HG02938 (cell line): ENCODE measurements at regions not wholly inside any gene's neighbourhood (a gene's known extent, or its start where the extent isn't known, plus 50 kb on each side); places are given as distances from the start of the nearest gene placed in this dataset.
"Not testable (repeated sequence)": the region's sequence is repeated elsewhere in the genome, so short reads cannot be mapped to it uniquely, and the experiment has no call there.

Experiments
- ATAC-seq: cut with Tn5 transposase; IDR thresholded peaks from one replicate; pipeline ENCODE4 v1.9.1; 2021; ENCODE audit warnings: mild to moderate bottlenecking, moderate library complexity; ENCODE audit not compliant: unreplicated experiment

GRCh38 chr15:58355382-58355971 is 76.3 kb upstream of the LIPC start:
- no peak for ATAC-seq

DNA sequence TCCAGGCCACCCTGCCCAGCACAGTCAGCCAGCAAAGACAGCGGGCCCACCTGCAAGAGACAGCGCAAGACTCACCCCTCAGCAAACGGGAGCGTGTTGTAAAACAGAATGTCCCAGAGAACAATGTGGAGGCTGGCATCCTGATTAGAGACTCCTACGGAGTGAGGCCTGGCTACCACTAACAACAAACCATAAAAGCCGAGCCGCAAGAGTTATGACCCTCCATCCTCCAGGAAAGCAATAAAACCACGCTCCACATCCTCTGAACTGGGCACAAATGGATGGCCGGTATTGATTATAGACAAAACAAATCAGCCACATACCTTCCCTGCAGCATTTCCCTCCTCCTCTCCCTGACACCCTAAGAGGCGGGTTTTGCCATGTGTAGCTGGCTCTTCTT is 75.8 kb upstream of the LIPC start:
- ATAC-seq, result no peak

DNA sequence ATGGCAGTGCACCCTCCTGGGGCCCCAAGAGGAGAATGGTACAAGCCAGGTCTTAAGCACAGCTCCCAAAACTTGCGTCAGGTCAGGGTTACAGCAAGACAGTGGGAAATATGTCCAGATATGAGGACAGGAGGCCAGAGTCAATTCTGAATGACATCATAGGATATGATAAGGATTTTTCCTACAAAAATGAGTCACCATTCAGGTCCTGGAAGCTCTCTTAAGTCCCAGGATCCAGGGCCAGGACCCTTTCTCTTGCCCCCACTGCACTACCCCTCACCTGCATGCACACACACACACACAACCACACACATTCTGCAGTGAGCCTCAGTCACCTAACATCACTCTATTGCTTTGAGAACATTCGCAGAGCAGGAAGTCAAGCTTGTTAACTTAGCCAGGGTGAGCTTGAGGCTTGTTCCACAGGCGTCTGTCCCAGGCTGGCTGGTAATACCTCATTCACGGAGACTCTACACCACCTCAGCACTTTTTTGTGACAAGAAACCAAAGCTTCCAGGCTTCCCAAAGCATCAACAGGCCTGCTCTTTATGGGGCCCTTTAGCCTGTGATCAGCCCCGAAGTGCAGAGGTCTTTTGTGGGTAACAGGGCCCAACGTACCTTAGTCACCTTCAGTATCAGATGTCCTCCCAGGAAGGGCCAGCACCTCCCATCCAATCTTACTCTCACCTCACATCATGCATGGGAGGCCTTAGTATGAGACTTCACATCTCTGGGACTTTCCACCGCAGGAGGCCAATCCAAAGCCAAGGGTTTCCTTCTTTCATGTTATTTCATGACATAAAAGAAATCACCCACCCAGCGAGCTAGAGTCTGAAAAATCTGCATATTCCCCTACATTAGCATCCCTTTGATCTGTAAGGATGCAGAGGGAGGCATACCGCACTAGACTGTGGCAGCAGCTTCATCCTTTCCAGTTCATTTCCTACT is 74.0 kb upstream of the LIPC start:
- no peak for ATAC-seq

- no peak for ATAC-seq
Observed at GRCh38 chr15:58360421-58361090, 71.2 kb upstream of the LIPC start.

DNA sequence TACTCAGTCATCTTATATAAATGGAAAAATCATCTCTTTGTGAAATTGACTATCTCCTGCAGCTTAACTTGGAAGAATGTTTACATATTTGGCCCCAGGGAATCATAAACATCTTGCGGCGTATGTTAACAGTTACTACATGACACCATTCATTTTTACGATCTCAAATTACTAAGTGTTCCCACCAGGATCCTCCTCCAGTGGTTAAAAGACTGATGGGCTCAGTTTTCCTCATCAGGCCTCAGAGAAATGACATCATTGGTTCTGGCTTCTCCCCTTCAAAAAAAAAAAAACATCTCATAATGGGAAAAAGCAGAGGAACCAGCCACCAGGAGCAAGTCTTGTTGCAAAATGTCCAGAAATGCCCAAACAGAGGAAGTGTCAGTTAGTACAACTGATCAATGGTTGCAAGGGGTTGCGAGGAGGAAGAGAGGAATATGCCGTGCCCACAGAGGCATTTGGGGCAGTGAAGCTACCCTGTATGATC is 70.5 kb upstream of the LIPC start:
- ATAC-seq, result no peak

DNA sequence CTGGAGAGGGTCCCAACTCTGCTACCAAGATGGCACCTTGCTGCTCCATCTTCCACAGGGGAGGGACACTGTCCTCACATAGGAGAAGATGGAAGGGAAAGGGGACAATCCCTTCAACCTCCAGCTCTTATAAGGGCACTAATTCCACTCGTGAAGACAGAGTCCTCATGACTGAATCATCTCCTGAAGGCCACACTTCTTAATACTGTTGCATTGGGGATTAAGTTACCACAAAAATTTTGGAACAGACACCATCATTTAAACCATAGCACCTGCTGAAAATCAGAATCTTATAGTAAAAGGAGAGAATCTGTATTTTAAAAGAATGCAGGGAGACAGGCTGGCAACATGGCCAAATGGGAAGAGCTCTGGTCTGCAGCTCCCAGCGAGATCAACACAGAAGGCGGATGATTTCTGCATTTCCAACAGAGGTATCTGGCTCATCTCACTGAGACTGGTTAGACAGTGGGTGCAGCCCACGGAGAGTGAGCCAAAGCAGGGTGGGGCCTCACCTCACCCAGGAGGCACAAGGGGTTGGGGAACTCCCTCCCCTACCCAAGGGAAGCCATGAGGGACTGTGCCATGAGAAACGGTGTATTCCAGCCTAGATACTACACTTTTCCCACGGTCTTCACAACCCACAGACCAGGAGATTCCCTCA is 69.4 kb upstream of the LIPC start:
- ATAC-seq, result no peak

- ATAC-seq, result not testable (repeated sequence)
Observed at GRCh38 chr15:58363118-58363517, 68.7 kb upstream of the LIPC start.

- not testable (repeated sequence) for ATAC-seq
Observed at GRCh38 chr15:58363673-58364072, 68.1 kb upstream of the LIPC start.

GRCh38 chr15:58365098-58365497 is 66.7 kb upstream of the LIPC start:
- not testable (repeated sequence) for ATAC-seq

GRCh38 chr15:58369261-58369701 is 62.5 kb upstream of the LIPC start:
- no peak for ATAC-seq

- ATAC-seq, result no peak
Observed at GRCh38 chr15:58369956-58370355, 61.8 kb upstream of the LIPC start.

DNA sequence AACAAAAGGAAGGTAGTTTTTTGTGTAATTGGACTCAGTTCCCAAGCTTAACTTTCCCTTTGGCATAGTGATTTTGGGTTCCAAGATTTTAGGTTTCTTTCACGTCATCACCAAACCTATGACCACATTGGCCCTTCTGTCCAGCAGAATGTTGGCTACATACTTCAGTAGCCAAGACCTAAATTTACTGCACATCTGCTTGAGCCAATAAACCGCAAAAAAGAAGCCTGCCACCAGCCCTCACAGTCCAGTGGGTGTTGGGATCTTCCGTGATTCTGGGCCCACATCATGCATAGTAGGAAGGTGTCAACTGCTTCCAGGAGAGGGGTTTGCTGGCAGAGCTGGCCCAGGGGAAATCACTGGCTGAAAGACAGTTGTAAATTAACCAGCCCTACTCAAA is 57.6 kb upstream of the LIPC start:
- ATAC-seq, result no peak

DNA sequence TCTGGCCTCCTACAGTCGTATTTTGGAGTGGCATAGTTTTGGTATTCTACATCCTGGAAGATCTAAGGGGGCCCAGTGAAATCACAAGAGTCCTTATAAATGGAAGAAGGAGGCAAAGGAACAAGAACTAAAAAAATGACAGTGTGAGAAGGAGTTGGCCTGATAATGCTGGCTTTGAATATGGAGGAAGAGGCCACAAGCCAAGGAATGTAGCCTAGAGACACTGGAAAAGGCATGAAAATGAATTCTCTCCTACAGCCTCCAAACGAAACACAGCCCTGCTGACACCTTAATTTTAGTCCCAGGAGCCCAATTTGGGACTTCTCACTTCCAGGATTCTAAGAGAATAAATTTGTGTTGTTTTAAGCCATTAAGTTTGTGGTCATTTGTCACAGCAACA is 54.6 kb upstream of the LIPC start:
- no peak for ATAC-seq

DNA sequence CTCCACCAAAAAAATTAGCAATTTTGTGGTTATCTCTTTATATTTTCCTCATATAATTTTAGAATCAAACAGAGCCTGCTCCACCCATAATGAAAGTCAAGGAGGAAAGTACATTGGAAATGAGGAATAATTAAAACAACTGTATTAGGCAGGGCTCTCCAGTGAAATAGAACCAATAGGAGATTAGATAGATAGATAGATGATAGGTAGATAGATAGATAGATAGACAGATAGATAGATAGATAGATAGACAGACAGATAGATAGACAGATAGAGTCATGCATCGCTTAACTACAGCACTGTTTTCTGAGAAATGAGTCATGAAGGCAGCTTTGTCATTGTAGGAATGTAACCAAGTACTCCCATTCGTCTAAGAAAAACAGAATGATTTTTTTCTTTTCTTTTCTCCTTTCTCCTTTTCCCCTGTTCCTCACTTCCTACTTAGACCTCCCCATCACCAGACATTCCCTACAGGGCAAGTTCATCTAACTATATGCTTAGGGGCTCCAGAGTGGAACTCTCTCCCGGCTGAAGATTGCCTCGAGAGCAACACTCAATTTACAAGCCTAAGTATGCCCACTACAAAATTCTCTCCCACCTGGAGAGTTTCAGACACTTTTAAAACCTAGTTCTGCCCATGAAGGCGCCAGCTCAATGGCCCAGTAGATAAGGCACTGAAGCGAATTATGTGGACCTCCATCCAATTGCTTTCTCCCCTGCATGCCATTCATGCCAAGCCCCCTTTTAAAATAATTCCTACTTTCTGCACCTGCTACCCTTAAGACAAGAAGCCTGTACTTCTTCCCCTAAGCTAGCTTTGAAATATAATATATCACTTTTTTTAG is 53.3 kb upstream of the LIPC start:
- ATAC-seq, result no peak

DNA sequence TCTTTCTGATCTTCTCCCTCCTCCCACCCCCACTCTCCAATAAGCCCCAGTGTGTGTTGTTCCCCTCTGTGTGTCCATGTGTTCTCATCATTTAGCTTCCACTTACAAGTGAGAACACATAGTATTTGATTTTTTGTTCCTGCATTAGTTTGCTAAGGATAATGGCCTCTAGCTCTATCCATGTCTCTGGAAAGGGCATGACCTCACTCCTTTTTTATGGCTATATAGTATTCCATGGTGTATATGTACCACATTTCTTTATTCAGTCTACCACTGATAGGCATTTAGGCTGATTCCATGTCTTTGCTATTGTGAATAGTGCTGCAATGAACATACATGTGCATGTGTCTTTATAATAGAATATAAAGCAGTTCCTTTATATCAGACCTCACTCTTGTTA is 52.3 kb upstream of the LIPC start:
- not testable (repeated sequence) for ATAC-seq

- no peak for ATAC-seq
Observed at GRCh38 chr15:58380280-58380945, 51.4 kb upstream of the LIPC start.

- no peak for ATAC-seq
Observed at GRCh38 chr15:58381697-58382096, 50.1 kb upstream of the LIPC start.
